ENCODE measurements at regions not wholly inside any gene's neighbourhood (a gene's known extent, or its start where the extent isn't known, plus 50 kb on each side); places are given as distances from the start of the nearest gene placed in this dataset.
A peak's percentile ranks its signal among the peaks of the same experiment; 100 is the strongest.

GRCh38 chr15:81760686-81761085, 285.1 kb downstream of the MEX3B start:
- H2AFZ ChIP-seq (ENCODE audit: insufficient read depth, low read length, poor library complexity), result no peak overlapping the region
- no peaks in the 10 kb centered on the region for H3K79me2 ChIP-seq (ENCODE audit: control insufficient read depth, insufficient read depth, low read length, poor library complexity)
- no peak overlapping the region for H2BK120ac ChIP-seq (ENCODE audit: insufficient read depth, low read length, poor library complexity)
- H4K12ac ChIP-seq (ENCODE audit: low read depth, low read length), result no peak overlapping the region
- H4K91ac ChIP-seq (ENCODE audit: low read depth, low read length), result no peak overlapping the region
- H3K4ac ChIP-seq (ENCODE audit: low read depth, low read length), result no peak overlapping the region
- H2BK5ac ChIP-seq (ENCODE audit: low read depth, low read length, poor library complexity), result no peak overlapping the region
- H3K36me3 ChIP-seq (ENCODE audit: control insufficient read depth in 1 of 2, insufficient read depth in 2 of 2, low read length in 2 of 2), result no peaks in the 10 kb centered on the region
- H4K8ac ChIP-seq (ENCODE audit: low read depth, low read length), result no peak overlapping the region
- no peak overlapping the region for H2BK12ac ChIP-seq (ENCODE audit: low read length)
- no CpG with 5 or more reads among the region's 8 CpGs for WGBS (ENCODE audit: extremely low coverage, insufficient coverage, insufficient read length)
- H3K23ac ChIP-seq (ENCODE audit: low read length), result no peak overlapping the region
- H3K14ac ChIP-seq (ENCODE audit: low read length), result no peak overlapping the region
- H3K27ac ChIP-seq (ENCODE audit: low read depth, low read length), result no peak overlapping the region
- no peak overlapping the region for H3K4me2 ChIP-seq (ENCODE audit: low read length)
- no peak overlapping the region for H3K18ac ChIP-seq (ENCODE audit: low read length)
- no peaks in the 10 kb centered on the region for H3K79me1 ChIP-seq (ENCODE audit: low read length)
- no peaks in the 10 kb centered on the region for H3K27me3 ChIP-seq (ENCODE audit: insufficient read depth, low read length)
- H3K9me3 ChIP-seq (ENCODE audit: insufficient read depth, low read depth, low read length), result no peaks in the 10 kb centered on the region
- H3K9ac ChIP-seq (ENCODE audit: low read length), result no peak overlapping the region
- H2AK5ac ChIP-seq (ENCODE audit: low read length), result no peak overlapping the region
- no peaks in the 10 kb centered on the region for H3K4me1 ChIP-seq (ENCODE audit: control insufficient read depth in 1 of 2, insufficient read depth in 2 of 2, low read length in 2 of 2)
- H3K4me3 ChIP-seq (ENCODE audit: low read depth, low read length), result no peak overlapping the region
- no peak for DNase-seq

- DNase-seq, result no peak
- no peak overlapping the region for H4K8ac ChIP-seq (ENCODE audit: low read depth, low read length)
- H2AK5ac ChIP-seq (ENCODE audit: low read length), result no peak overlapping the region
- H3K27me3 ChIP-seq (ENCODE audit: insufficient read depth, low read length), result no peaks in the 10 kb centered on the region
- H3K79me1 ChIP-seq (ENCODE audit: low read length), result no peaks in the 10 kb centered on the region
- no CpG with 5 or more reads among the region's 2 CpGs for WGBS (ENCODE audit: extremely low coverage, insufficient coverage, insufficient read length)
- no peak overlapping the region for H3K4me2 ChIP-seq (ENCODE audit: low read length)
- H2BK120ac ChIP-seq (ENCODE audit: insufficient read depth, low read length, poor library complexity), result no peak overlapping the region
- no peaks in the 10 kb centered on the region for H3K9me3 ChIP-seq (ENCODE audit: insufficient read depth, low read depth, low read length)
- no peak overlapping the region for H3K14ac ChIP-seq (ENCODE audit: low read length)
- H3K23ac ChIP-seq (ENCODE audit: low read length), result no peak overlapping the region
- H2AFZ ChIP-seq (ENCODE audit: insufficient read depth, low read length, poor library complexity), result no peak overlapping the region
- no peaks in the 10 kb centered on the region for H3K79me2 ChIP-seq (ENCODE audit: control insufficient read depth, insufficient read depth, low read length, poor library complexity)
- H2BK5ac ChIP-seq (ENCODE audit: low read depth, low read length, poor library complexity), result no peak overlapping the region
- H4K12ac ChIP-seq (ENCODE audit: low read depth, low read length), result no peak overlapping the region
- peak overlapping the region; percentile 14 for H3K9ac ChIP-seq (ENCODE audit: low read length)
- H3K4ac ChIP-seq (ENCODE audit: low read depth, low read length), result no peak overlapping the region
- no peak overlapping the region for H3K4me3 ChIP-seq (ENCODE audit: low read depth, low read length)
- H2BK12ac ChIP-seq (ENCODE audit: low read length), result no peak overlapping the region
- H3K4me1 ChIP-seq (ENCODE audit: control insufficient read depth in 1 of 2, insufficient read depth in 2 of 2, low read length in 2 of 2), result peaks cover 0 to 9% of the 10 kb centered on the region in 2 experiments
- H4K91ac ChIP-seq (ENCODE audit: low read depth, low read length), result no peak overlapping the region
- H3K18ac ChIP-seq (ENCODE audit: low read length), result no peak overlapping the region
- no peaks in the 10 kb centered on the region for H3K36me3 ChIP-seq (ENCODE audit: control insufficient read depth in 1 of 2, insufficient read depth in 2 of 2, low read length in 2 of 2)
- no peak overlapping the region for H3K27ac ChIP-seq (ENCODE audit: low read depth, low read length)
These were observed 287.0 kb downstream of the MEX3B start for GRCh38 chr15:81758818-81759284.

- no peak overlapping the region for H2AFZ ChIP-seq (ENCODE audit: insufficient read depth, low read length, poor library complexity)
- no peak overlapping the region for H3K23ac ChIP-seq (ENCODE audit: low read length)
- H3K18ac ChIP-seq (ENCODE audit: low read length), result no peak overlapping the region
- H3K4me1 ChIP-seq (ENCODE audit: control insufficient read depth in 1 of 2, insufficient read depth in 2 of 2, low read length in 2 of 2), result peaks cover 0 to 10% of the 10 kb centered on the region in 2 experiments
- H2BK5ac ChIP-seq (ENCODE audit: low read depth, low read length, poor library complexity), result no peak overlapping the region
- no peak overlapping the region for H2AK5ac ChIP-seq (ENCODE audit: low read length)
- H3K4me3 ChIP-seq (ENCODE audit: low read depth, low read length), result no peak overlapping the region
- H3K79me1 ChIP-seq (ENCODE audit: low read length), result no peaks in the 10 kb centered on the region
- no peaks in the 10 kb centered on the region for H3K9me3 ChIP-seq (ENCODE audit: insufficient read depth, low read depth, low read length)
- no peak overlapping the region for H4K8ac ChIP-seq (ENCODE audit: low read depth, low read length)
- no peak overlapping the region for H4K12ac ChIP-seq (ENCODE audit: low read depth, low read length)
- DNase-seq, result no peak
- no peaks in the 10 kb centered on the region for H3K79me2 ChIP-seq (ENCODE audit: control insufficient read depth, insufficient read depth, low read length, poor library complexity)
- H4K91ac ChIP-seq (ENCODE audit: low read depth, low read length), result no peak overlapping the region
- no peak overlapping the region for H2BK120ac ChIP-seq (ENCODE audit: insufficient read depth, low read length, poor library complexity)
- H3K4me2 ChIP-seq (ENCODE audit: low read length), result no peak overlapping the region
- no peak overlapping the region for H3K9ac ChIP-seq (ENCODE audit: low read length)
- WGBS (ENCODE audit: extremely low coverage, insufficient coverage, insufficient read length), result no CpG with 5 or more reads among the region's 4 CpGs
- H3K36me3 ChIP-seq (ENCODE audit: control insufficient read depth in 1 of 2, insufficient read depth in 2 of 2, low read length in 2 of 2), result no peaks in the 10 kb centered on the region
- H2BK12ac ChIP-seq (ENCODE audit: low read length), result no peak overlapping the region
- no peaks in the 10 kb centered on the region for H3K27me3 ChIP-seq (ENCODE audit: insufficient read depth, low read length)
- H3K14ac ChIP-seq (ENCODE audit: low read length), result no peak overlapping the region
- no peak overlapping the region for H3K27ac ChIP-seq (ENCODE audit: low read depth, low read length)
- H3K4ac ChIP-seq (ENCODE audit: low read depth, low read length), result no peak overlapping the region
These were observed 290.2 kb downstream of the MEX3B start for GRCh38 chr15:81755626-81756025.

GRCh38 chr15:81754078-81754477, 291.7 kb downstream of the MEX3B start:
- H2BK120ac ChIP-seq (ENCODE audit: insufficient read depth, low read length, poor library complexity), result no peak overlapping the region
- no peak overlapping the region for H4K8ac ChIP-seq (ENCODE audit: low read depth, low read length)
- no peak overlapping the region for H2BK12ac ChIP-seq (ENCODE audit: low read length)
- H2AK5ac ChIP-seq (ENCODE audit: low read length), result no peak overlapping the region
- no peak overlapping the region for H3K4me2 ChIP-seq (ENCODE audit: low read length)
- no peak overlapping the region for H4K91ac ChIP-seq (ENCODE audit: low read depth, low read length)
- no peak overlapping the region for H2BK5ac ChIP-seq (ENCODE audit: low read depth, low read length, poor library complexity)
- no peak overlapping the region for H3K14ac ChIP-seq (ENCODE audit: low read length)
- H3K4me3 ChIP-seq (ENCODE audit: low read depth, low read length), result no peak overlapping the region
- H3K79me1 ChIP-seq (ENCODE audit: low read length), result no peaks in the 10 kb centered on the region
- peaks cover 0 to 10% of the 10 kb centered on the region in 2 experiments for H3K4me1 ChIP-seq (ENCODE audit: control insufficient read depth in 1 of 2, insufficient read depth in 2 of 2, low read length in 2 of 2)
- H3K9me3 ChIP-seq (ENCODE audit: insufficient read depth, low read depth, low read length), result no peaks in the 10 kb centered on the region
- no peak overlapping the region for H3K18ac ChIP-seq (ENCODE audit: low read length)
- no peaks in the 10 kb centered on the region for H3K27me3 ChIP-seq (ENCODE audit: insufficient read depth, low read length)
- no peak overlapping the region for H3K9ac ChIP-seq (ENCODE audit: low read length)
- no peak overlapping the region for H2AFZ ChIP-seq (ENCODE audit: insufficient read depth, low read length, poor library complexity)
- H3K36me3 ChIP-seq (ENCODE audit: control insufficient read depth in 1 of 2, insufficient read depth in 2 of 2, low read length in 2 of 2), result no peaks in the 10 kb centered on the region
- no peaks in the 10 kb centered on the region for H3K79me2 ChIP-seq (ENCODE audit: control insufficient read depth, insufficient read depth, low read length, poor library complexity)
- H3K27ac ChIP-seq (ENCODE audit: low read depth, low read length), result no peak overlapping the region
- no peak overlapping the region for H3K23ac ChIP-seq (ENCODE audit: low read length)
- H4K12ac ChIP-seq (ENCODE audit: low read depth, low read length), result no peak overlapping the region
- no peak overlapping the region for H3K4ac ChIP-seq (ENCODE audit: low read depth, low read length)
- no CpG with 5 or more reads among the region's 1 CpG for WGBS (ENCODE audit: extremely low coverage, insufficient coverage, insufficient read length)
- no peak for DNase-seq
